ENCODE measurements at regions not wholly inside any gene's neighbourhood (a gene's known extent, or its start where the extent isn't known, plus 50 kb on each side); places are given as distances from the start of the nearest gene placed in this dataset.

DNA sequence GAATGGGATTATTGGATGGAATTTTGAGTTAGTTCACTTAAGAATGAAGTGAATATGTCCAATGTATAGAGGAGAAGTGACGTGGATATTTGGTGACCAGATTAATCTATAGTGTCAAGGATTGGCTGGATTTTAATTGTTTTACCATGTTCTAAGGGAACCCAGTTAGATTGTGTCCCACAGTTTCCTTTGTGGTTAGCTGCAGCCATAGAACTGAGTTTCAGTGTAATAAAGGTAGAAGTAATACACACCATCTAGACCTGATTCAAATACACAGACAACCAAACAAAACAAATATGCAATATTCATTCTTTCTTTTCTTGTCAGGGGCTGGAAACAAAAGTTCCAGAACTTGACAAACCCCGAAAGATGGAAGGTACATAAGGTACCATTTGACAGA is 88.0 kb upstream of the RGS18 start:
- TF ChIP-seq, protein P1, sequence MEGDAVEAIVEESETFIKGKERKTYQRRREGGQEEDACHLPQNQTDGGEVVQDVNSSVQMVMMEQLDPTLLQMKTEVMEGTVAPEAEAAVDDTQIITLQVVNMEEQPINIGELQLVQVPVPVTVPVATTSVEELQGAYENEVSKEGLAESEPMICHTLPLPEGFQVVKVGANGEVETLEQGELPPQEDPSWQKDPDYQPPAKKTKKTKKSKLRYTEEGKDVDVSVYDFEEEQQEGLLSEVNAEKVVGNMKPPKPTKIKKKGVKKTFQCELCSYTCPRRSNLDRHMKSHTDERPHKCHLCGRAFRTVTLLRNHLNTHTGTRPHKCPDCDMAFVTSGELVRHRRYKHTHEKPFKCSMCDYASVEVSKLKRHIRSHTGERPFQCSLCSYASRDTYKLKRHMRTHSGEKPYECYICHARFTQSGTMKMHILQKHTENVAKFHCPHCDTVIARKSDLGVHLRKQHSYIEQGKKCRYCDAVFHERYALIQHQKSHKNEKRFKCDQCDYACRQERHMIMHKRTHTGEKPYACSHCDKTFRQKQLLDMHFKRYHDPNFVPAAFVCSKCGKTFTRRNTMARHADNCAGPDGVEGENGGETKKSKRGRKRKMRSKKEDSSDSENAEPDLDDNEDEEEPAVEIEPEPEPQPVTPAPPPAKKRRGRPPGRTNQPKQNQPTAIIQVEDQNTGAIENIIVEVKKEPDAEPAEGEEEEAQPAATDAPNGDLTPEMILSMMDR (IDR thresholded peaks at IDR 0.05) = no peak
- H3K4me3 ChIP-seq = no peak overlapping the region
- no peaks in the 10 kb centered on the region for H3K9me3 ChIP-seq
- H3K36me3 ChIP-seq (ENCODE audit: insufficient read depth in 1 of 2, low read depth in 1 of 2) = no peaks in the 10 kb centered on the region
- ATAC-seq (no peak), DNase-seq (no peak)
- intact Hi-C loops (cut with DNase I) = no loop called here
- no peaks in the 10 kb centered on the region for H3K27me3 ChIP-seq (ENCODE audit: insufficient read depth in 3 of 3, low read length in 2 of 3)
- 90 to 97% (median 92%) methylated on average over 2 of the region's 2 CpGs for whole genome bisulfite sequencing, 3 donors
- no peaks in the 10 kb centered on the region for H3K4me1 ChIP-seq
- no peak overlapping the region for H3K27ac ChIP-seq

DNA sequence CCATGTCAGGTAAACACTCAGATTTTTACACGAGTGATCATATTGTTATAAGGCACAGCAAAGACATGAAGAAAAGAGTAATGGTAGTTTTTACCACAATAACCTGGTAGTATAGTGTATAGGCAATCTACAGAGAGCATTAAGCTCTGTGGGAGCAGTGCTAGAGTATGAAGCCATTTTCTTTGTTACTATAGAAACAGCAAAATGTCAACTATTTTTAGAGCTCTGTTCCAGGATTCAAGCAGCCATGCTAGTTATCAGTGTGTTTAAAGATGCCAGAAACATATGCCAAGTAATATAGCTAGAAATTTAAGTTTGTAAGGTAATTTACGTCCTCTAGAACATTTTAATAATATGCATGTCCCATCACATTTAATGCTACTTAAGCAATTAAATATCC is 77.6 kb upstream of the RGS18 start:
- intact Hi-C loops (cut with DNase I) = no loop called here
- DNase-seq = no peak
- Histone ChIP-seq H3K9me3 (no peaks in the 10 kb centered on the region), H3K36me3 (ENCODE audit: insufficient read depth in 1 of 2, low read depth in 1 of 2) (no peaks in the 10 kb centered on the region), H3K4me3 (no peak overlapping the region), H3K27me3 (ENCODE audit: insufficient read depth in 3 of 3, low read length in 2 of 3) (no peaks in the 10 kb centered on the region), H3K27ac (no peak overlapping the region), H3K4me1 (no peaks in the 10 kb centered on the region)
- WGBS, 3 donors = 51 to 67% (median 57%) methylated on average over 2 of the region's 2 CpGs
- TF ChIP-seq, protein P1 (IDR thresholded peaks at IDR 0.05) = no peak
- no peak for ATAC-seq

DNA sequence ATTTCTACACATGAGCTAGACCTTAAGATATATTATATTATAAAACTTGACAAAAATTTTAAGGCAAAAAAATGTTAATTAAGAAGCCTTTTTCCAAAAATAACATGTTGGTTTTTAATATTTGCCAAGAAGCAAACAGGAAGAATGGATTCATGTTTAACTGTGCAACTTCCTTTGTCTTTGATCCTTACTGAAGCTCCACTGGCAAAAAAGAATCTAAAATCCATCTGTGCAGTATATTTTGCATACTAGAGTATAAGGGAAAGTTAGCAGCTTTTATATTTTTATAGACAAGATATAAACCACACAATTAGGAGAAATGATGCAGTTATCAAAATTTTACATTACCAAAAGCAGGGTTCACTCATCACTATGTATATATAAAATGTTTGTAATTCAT is 76.9 kb upstream of the RGS18 start:
- ATAC-seq = no peak
- H3K36me3 ChIP-seq (ENCODE audit: insufficient read depth in 1 of 2, low read depth in 1 of 2) = no peaks in the 10 kb centered on the region
- no peak for DNase-seq
- no peaks in the 10 kb centered on the region for H3K4me1 ChIP-seq
- no peaks in the 10 kb centered on the region for H3K9me3 ChIP-seq
- no peak overlapping the region for H3K4me3 ChIP-seq
- no peak overlapping the region for H3K27ac ChIP-seq
- TF ChIP-seq, protein P1 (IDR thresholded peaks at IDR 0.05) = no peak
- no peaks in the 10 kb centered on the region for H3K27me3 ChIP-seq (ENCODE audit: insufficient read depth in 3 of 3, low read length in 2 of 3)
- intact Hi-C loops (cut with DNase I) = no loop called here

DNA sequence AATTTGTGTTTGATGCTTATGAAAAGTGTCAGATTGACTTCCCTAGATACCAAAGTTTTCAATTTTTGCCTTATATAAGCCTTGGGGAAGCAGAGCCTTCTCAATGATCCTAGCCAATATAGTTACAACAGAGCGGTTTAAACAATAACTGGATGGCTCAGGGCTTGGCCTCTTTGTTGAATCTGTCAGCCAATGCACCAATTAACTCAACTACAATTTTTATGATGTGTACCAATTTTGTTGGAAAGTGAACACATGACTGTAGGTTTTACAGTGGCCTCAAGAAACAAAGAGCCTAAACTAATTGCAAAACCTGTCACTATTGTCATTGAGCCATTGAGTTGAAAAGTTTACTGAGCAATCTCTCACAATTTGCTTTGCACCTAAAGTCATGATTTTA is 71.6 kb upstream of the RGS18 start:
- H3K4me3 ChIP-seq = no peak overlapping the region
- no peak for DNase-seq
- 28 to 56% (median 34%) methylated on average over 1 of the region's 1 CpG for WGBS, 3 donors
- H3K36me3 ChIP-seq (ENCODE audit: insufficient read depth in 1 of 2, low read depth in 1 of 2) = no peaks in the 10 kb centered on the region
- TF ChIP-seq, protein P1 (IDR thresholded peaks at IDR 0.05) = no peak
- H3K27me3 ChIP-seq (ENCODE audit: insufficient read depth in 3 of 3, low read length in 2 of 3) = no peaks in the 10 kb centered on the region
- no peaks in the 10 kb centered on the region for H3K9me3 ChIP-seq
- H3K4me1 ChIP-seq = no peaks in the 10 kb centered on the region
- H3K27ac ChIP-seq = no peak overlapping the region
- ATAC-seq = no peak
- intact Hi-C loops (cut with DNase I) = no loop called here

DNA sequence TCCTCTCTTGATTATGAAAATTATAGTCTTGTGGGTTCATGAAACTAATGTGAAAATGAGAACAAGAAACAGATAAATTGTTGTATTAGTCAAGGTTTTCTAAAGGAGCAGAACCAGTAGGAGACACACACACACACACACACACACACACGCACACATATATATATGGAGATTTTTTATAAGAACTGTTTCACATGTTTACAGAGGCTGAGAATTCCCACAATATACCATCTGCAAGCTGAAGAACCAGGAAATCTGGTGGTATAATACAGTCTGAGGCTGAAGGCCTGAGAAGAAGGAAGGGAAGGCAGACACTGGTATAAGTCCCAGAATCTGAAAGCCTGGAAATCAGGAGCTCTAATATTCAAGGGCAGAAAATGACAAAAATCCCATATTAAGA is 70.9 kb upstream of the RGS18 start:
- ATAC-seq (no peak), DNase-seq (no peak)
- Histone ChIP-seq H3K4me3 (no peak overlapping the region), H3K27ac (no peak overlapping the region), H3K9me3 (no peaks in the 10 kb centered on the region), H3K27me3 (ENCODE audit: insufficient read depth in 3 of 3, low read length in 2 of 3) (no peaks in the 10 kb centered on the region), H3K4me1 (no peaks in the 10 kb centered on the region), H3K36me3 (ENCODE audit: insufficient read depth in 1 of 2, low read depth in 1 of 2) (no peaks in the 10 kb centered on the region)
- 69 to 79% (median 75%) methylated on average over 1 of the region's 1 CpG for WGBS, 3 donors
- intact Hi-C loops (cut with DNase I) = no loop called here
- TF ChIP-seq, protein P1 (IDR thresholded peaks at IDR 0.05) = no peak

Measured in psoas muscle (tissue), 7 donors.